ENCODE measurements at regions not wholly inside any gene's neighbourhood (a gene's known extent, or its start where the extent isn't known, plus 50 kb on each side); places are given as distances from the start of the nearest gene placed in this dataset. TPM values are rescaled to one million over a fixed set of nuclear protein-coding genes. Genes with fewer than 3 reads are reported as not detected.

DNA sequence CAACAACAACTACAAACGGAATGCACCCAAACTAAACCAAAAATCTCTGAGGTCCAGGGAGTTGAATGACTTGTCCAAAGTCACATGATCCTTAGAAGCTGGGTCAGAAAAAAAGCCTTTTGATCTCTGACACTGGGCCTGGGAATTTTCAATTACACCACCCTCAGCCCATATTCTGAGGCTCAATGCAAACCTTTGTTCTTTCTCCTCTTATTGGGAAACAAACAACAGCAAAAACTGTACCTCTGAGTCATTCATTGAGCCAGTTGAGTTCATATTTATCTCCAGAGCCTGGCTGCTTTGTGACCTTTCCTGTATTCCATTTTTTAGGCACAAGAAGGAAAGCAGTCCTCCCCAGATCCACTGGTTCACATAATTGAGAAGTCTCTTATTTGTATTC lies 51.2 kb upstream of the SORCS1 start:
- Histone ChIP-seq H3K27ac (ENCODE audit: low read depth, low read length) (no peak overlapping the region), H3K9me3 (ENCODE audit: control insufficient read depth, insufficient read depth, low read length) (peaks cover 26% of the 10 kb centered on the region), H3K27me3 (ENCODE audit: control insufficient read depth, insufficient read depth, low read length) (no peaks in the 10 kb centered on the region), H3K4me3 (ENCODE audit: low read depth, low read length) (no peak overlapping the region)
- DNase-seq (ENCODE audit: low read depth, low spot score) = no peak
- TF ChIP-seq, protein P1, sequence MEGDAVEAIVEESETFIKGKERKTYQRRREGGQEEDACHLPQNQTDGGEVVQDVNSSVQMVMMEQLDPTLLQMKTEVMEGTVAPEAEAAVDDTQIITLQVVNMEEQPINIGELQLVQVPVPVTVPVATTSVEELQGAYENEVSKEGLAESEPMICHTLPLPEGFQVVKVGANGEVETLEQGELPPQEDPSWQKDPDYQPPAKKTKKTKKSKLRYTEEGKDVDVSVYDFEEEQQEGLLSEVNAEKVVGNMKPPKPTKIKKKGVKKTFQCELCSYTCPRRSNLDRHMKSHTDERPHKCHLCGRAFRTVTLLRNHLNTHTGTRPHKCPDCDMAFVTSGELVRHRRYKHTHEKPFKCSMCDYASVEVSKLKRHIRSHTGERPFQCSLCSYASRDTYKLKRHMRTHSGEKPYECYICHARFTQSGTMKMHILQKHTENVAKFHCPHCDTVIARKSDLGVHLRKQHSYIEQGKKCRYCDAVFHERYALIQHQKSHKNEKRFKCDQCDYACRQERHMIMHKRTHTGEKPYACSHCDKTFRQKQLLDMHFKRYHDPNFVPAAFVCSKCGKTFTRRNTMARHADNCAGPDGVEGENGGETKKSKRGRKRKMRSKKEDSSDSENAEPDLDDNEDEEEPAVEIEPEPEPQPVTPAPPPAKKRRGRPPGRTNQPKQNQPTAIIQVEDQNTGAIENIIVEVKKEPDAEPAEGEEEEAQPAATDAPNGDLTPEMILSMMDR (IDR thresholded peaks at IDR 0.05; ENCODE audit: low read depth, low read length) = no peak
- POLR2A ChIA-PET = no interaction called here
- CTCF ChIA-PET = no interaction called here

Small RNA genes in the stretch of these regions (small RNA-seq; reads per million reads assigned to genes)
- gene AL390123.1 (ENCODE audit: insufficient read length, low read depth) = not detected
- not detected for gene RNA5SP326 (ENCODE audit: insufficient read length, low read depth)
- not detected for gene RNU5B-6P (ENCODE audit: insufficient read length, low read depth)
- not detected for gene RNU6-839P (ENCODE audit: insufficient read length, low read depth)
